ENCODE measurements at regions not wholly inside any gene's neighbourhood (a gene's known extent, or its start where the extent isn't known, plus 50 kb on each side); places are given as distances from the start of the nearest gene placed in this dataset.

GRCh38 chr5:74009502-74009901, 383.5 kb downstream of the ARHGEF28 start:
- TF ChIP-seq MAX (IDR thresholded peaks at IDR 0.05) (no peak), TEAD4 (IDR thresholded peaks at IDR 0.05) (no peak), EP300 (IDR thresholded peaks at IDR 0.05; ENCODE audit: borderline replicate concordance) (no peak), USF1 (IDR thresholded peaks at IDR 0.05) (no peak), RAD21 (IDR thresholded peaks at IDR 0.05; ENCODE audit: low read depth) (no peak), NFIC (IDR thresholded peaks at IDR 0.05) (no peak), CREB1 (IDR thresholded peaks at IDR 0.05; ENCODE audit: low read depth) (no peak), REST (IDR thresholded peaks at IDR 0.05; ENCODE audit: low read depth) (no peak), FOXM1 (IDR thresholded peaks at IDR 0.05; ENCODE audit: borderline replicate concordance, low read depth) (no peak), TCF12 (IDR thresholded peaks at IDR 0.05; ENCODE audit: low read depth) (no peak), TAF1 (IDR thresholded peaks at IDR 0.05; ENCODE audit: low read depth) (no peak), YY1 (IDR thresholded peaks at IDR 0.05; ENCODE audit: low read depth) (no peak), CEBPB (IDR thresholded peaks at IDR 0.05) (no peak), ZBTB7A (IDR thresholded peaks at IDR 0.05; ENCODE audit: low read depth) (no peak), EGR1 (IDR thresholded peaks at IDR 0.05) (no peak)

GRCh38 chr5:74007193-74007592, 381.2 kb downstream of the ARHGEF28 start:
- no peak for TF ChIP-seq NFIC (IDR thresholded peaks at IDR 0.05)
- TF ChIP-seq USF1 (IDR thresholded peaks at IDR 0.05), result no peak
- no peak for TF ChIP-seq TEAD4 (IDR thresholded peaks at IDR 0.05)
- TF ChIP-seq REST (IDR thresholded peaks at IDR 0.05; ENCODE audit: low read depth), result no peak
- no peak for TF ChIP-seq MAX (IDR thresholded peaks at IDR 0.05)
- no peak for TF ChIP-seq TCF12 (IDR thresholded peaks at IDR 0.05; ENCODE audit: low read depth)
- no peak for TF ChIP-seq YY1 (IDR thresholded peaks at IDR 0.05; ENCODE audit: low read depth)
- no peak for TF ChIP-seq CREB1 (IDR thresholded peaks at IDR 0.05; ENCODE audit: low read depth)
- TF ChIP-seq ZBTB7A (IDR thresholded peaks at IDR 0.05; ENCODE audit: low read depth), result no peak
- no peak for TF ChIP-seq EGR1 (IDR thresholded peaks at IDR 0.05)
- no peak for TF ChIP-seq FOXM1 (IDR thresholded peaks at IDR 0.05; ENCODE audit: borderline replicate concordance, low read depth)
- TF ChIP-seq TAF1 (IDR thresholded peaks at IDR 0.05; ENCODE audit: low read depth), result no peak
- TF ChIP-seq RAD21 (IDR thresholded peaks at IDR 0.05; ENCODE audit: low read depth), result no peak
- no peak for TF ChIP-seq CEBPB (IDR thresholded peaks at IDR 0.05)
- no peak for TF ChIP-seq EP300 (IDR thresholded peaks at IDR 0.05; ENCODE audit: borderline replicate concordance)

GRCh38 chr5:73999297-73999696, 373.3 kb downstream of the ARHGEF28 start:
- TF ChIP-seq YY1 (IDR thresholded peaks at IDR 0.05; ENCODE audit: low read depth), result no peak
- no peak for TF ChIP-seq CREB1 (IDR thresholded peaks at IDR 0.05; ENCODE audit: low read depth)
- TF ChIP-seq CEBPB (IDR thresholded peaks at IDR 0.05), result no peak
- peak; percentile 40; the same call in 1 of the 2 replicates for TF ChIP-seq NFIC (IDR thresholded peaks at IDR 0.05)
- no peak for TF ChIP-seq REST (IDR thresholded peaks at IDR 0.05; ENCODE audit: low read depth)
- peak; percentile 49 for TF ChIP-seq TEAD4 (IDR thresholded peaks at IDR 0.05)
- no peak for TF ChIP-seq FOXM1 (IDR thresholded peaks at IDR 0.05; ENCODE audit: borderline replicate concordance, low read depth)
- TF ChIP-seq TAF1 (IDR thresholded peaks at IDR 0.05; ENCODE audit: low read depth), result no peak
- TF ChIP-seq MAX (IDR thresholded peaks at IDR 0.05), result no peak
- TF ChIP-seq TCF12 (IDR thresholded peaks at IDR 0.05; ENCODE audit: low read depth), result peak; percentile 40; the same call in 1 of the 2 replicates
- no peak for TF ChIP-seq USF1 (IDR thresholded peaks at IDR 0.05)
- no peak for TF ChIP-seq ZBTB7A (IDR thresholded peaks at IDR 0.05; ENCODE audit: low read depth)
- no peak for TF ChIP-seq EGR1 (IDR thresholded peaks at IDR 0.05)
- no peak for TF ChIP-seq RAD21 (IDR thresholded peaks at IDR 0.05; ENCODE audit: low read depth)
- no peak for TF ChIP-seq EP300 (IDR thresholded peaks at IDR 0.05; ENCODE audit: borderline replicate concordance)
